NOMO-1 treated with DMSO at 0.1 percent for 48 hours (cell line): ENCODE measurements at regions not wholly inside any gene's neighbourhood (a gene's known extent, or its start where the extent isn't known, plus 50 kb on each side); places are given as distances from the start of the nearest gene placed in this dataset.
"Not testable (repeated sequence)": the region's sequence is repeated elsewhere in the genome, so short reads cannot be mapped to it uniquely, and the experiment has no call there.

Experiments used
- DNase-seq: peaks from one replicate; lab custom pipeline; 2025; ENCODE audit not compliant: unreplicated experiment; lab: John Stamatoyannopoulos, UW

- not testable (repeated sequence) for DNase-seq
These were observed 447.4 kb downstream of the FGF13 start for GRCh38 chrX:138264095-138264494.

GRCh38 chrX:138270931-138271330, 440.6 kb downstream of the FGF13 start:
- no peak for DNase-seq

- not testable (repeated sequence) for DNase-seq
These were observed 428.8 kb downstream of the FGF13 start for GRCh38 chrX:138282598-138283150.

- no peak for DNase-seq
These were observed 424.2 kb downstream of the FGF13 start for GRCh38 chrX:138287205-138287877.

- DNase-seq: no peak
These were observed 416.6 kb downstream of the FGF13 start for GRCh38 chrX:138294951-138295350.

GRCh38 chrX:138298268-138298667, 413.2 kb downstream of the FGF13 start:
- DNase-seq: no peak

GRCh38 chrX:138345801-138346200, 365.7 kb downstream of the FGF13 start:
- DNase-seq: no peak

- no peak for DNase-seq
These were observed 362.2 kb downstream of the FGF13 start for GRCh38 chrX:138349351-138349750.

- no peak for DNase-seq
These were observed 332.6 kb downstream of the FGF13 start for GRCh38 chrX:138378876-138379275.

- no peak for DNase-seq
These were observed 303.4 kb downstream of the FGF13 start for GRCh38 chrX:138408101-138408500.

- DNase-seq: no peak
These were observed 300.5 kb downstream of the FGF13 start for GRCh38 chrX:138411048-138411447.
